HFFc6 (cell line): ENCODE measurements at regions not wholly inside any gene's neighbourhood (a gene's known extent, or its start where the extent isn't known, plus 50 kb on each side); places are given as distances from the start of the nearest gene placed in this dataset.

Experiments
- DNase-seq: peaks from one replicate; pipeline ENCODE4 v3.0.0-alpha.2; 2018
- H3K27ac Mint-ChIP-seq: 2 replicates; pipeline ENCODE4 v1.8.0; 2020; ENCODE audit warnings: mild to moderate bottlenecking, mixed read lengths
- H3K27me3 Mint-ChIP-seq: 2 replicates; pipeline ENCODE4 v1.8.0; 2021; ENCODE audit warnings: mild to moderate bottlenecking, moderate library complexity, mixed read lengths; ENCODE audit not compliant: insufficient read depth
- H3K36me3 Mint-ChIP-seq: 2 replicates; pipeline ENCODE4 v1.8.0; 2021; ENCODE audit warnings: low read depth, mixed read lengths
- H3K4me1 Mint-ChIP-seq: 2 replicates; pipeline ENCODE4 v1.8.0; 2020; ENCODE audit warnings: low read depth, mixed read lengths
- H3K4me3 Mint-ChIP-seq: 2 replicates; pipeline ENCODE4 v1.8.0; 2020; ENCODE audit warnings: mild to moderate bottlenecking, moderate library complexity, mixed read lengths
- H3K9me3 Mint-ChIP-seq: 2 replicates; pipeline ENCODE4 v1.8.0; 2020; ENCODE audit warnings: mild to moderate bottlenecking, mixed read lengths
- TF ChIP-seq, protein P1 (sequence below): fragments of 200-600 bp; sonication (generic); IDR thresholded peaks from 2 replicates; pipeline ENCODE4 v1.5.0; 2021; ENCODE audit warnings: antibody characterized with exemption, mild to moderate bottlenecking

DNA sequence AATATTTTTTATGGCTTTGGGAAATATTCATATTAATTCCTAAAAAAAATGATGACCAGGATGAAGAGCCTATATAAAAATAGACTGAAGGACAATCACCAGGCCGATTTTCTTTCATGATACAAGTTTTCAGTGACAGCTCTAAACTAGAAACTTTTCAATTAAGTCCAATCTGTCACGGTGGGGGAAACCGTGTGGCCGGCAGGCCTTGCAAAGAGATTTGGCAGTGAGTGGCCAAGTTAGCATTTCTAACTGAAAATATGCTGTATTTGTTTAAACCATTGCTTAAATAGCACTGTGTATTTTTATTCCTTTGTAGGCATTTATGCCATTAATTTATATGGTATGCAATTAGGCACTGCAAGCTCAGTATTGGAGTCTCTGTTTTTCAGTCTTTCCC is 294.5 kb upstream of the NRIP1 start:
- no peak overlapping the region for H3K4me3 Mint-ChIP-seq
- no peaks in the 10 kb centered on the region for H3K36me3 Mint-ChIP-seq
- no peaks in the 10 kb centered on the region; the same call in 1 of the 2 replicates for H3K9me3 Mint-ChIP-seq
- no peak overlapping the region for H3K27ac Mint-ChIP-seq
- no peaks in the 10 kb centered on the region; the same call in none of the 2 replicates for H3K27me3 Mint-ChIP-seq
- TF ChIP-seq, protein P1, sequence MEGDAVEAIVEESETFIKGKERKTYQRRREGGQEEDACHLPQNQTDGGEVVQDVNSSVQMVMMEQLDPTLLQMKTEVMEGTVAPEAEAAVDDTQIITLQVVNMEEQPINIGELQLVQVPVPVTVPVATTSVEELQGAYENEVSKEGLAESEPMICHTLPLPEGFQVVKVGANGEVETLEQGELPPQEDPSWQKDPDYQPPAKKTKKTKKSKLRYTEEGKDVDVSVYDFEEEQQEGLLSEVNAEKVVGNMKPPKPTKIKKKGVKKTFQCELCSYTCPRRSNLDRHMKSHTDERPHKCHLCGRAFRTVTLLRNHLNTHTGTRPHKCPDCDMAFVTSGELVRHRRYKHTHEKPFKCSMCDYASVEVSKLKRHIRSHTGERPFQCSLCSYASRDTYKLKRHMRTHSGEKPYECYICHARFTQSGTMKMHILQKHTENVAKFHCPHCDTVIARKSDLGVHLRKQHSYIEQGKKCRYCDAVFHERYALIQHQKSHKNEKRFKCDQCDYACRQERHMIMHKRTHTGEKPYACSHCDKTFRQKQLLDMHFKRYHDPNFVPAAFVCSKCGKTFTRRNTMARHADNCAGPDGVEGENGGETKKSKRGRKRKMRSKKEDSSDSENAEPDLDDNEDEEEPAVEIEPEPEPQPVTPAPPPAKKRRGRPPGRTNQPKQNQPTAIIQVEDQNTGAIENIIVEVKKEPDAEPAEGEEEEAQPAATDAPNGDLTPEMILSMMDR = no peak
- DNase-seq = no peak
- no peaks in the 10 kb centered on the region for H3K4me1 Mint-ChIP-seq

DNA sequence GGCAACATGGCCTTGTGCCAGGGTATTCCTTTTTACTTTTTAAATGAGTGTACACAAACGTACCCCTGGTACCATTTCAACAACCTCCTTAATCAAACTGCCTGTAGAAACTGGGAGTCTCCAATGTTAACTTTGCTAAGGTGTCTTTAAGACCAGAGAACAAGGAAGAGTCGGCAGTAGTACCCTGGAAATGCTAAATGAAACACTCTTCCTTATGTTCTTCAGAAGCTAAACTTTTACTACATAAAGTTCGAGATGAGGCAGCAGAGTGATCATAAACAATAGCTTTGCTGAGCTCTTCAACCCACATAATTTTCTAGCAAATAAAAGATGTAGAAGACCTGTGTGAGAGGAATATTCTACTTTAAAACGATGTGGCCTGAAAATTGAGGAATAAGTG is 297.7 kb upstream of the NRIP1 start:
- Mint-ChIP-seq H3K9me3 (peaks cover 4% of the 10 kb centered on the region), H3K27ac (no peak overlapping the region), H3K4me1 (no peaks in the 10 kb centered on the region), H3K27me3 (no peaks in the 10 kb centered on the region; the same call in none of the 2 replicates), H3K36me3 (no peaks in the 10 kb centered on the region), H3K4me3 (no peak overlapping the region)
- DNase-seq = no peak
- TF ChIP-seq, protein P1 = no peak

DNA sequence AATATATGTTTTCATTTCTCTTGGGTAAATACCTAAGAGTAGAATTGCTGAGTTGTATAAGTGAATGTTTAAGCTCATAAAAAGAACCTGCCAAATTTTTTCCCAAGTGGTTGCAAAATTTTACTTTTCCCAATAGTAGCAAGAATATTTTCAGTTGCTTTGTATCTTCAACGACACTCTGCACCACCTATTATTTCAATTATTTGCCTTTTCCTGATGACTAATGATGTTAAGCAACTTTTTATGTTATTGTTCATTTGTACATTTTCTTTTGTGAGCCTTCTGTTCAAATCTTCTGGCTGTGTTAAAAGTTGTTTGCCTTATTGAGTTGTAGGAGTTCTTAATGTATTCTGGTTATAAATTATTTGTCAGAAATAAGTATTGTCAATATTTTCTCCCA is 299.1 kb upstream of the NRIP1 start:
- H3K36me3 Mint-ChIP-seq = no peaks in the 10 kb centered on the region
- DNase-seq = no peak
- H3K27ac Mint-ChIP-seq = no peak overlapping the region
- TF ChIP-seq, protein P1 = no peak
- no peaks in the 10 kb centered on the region for H3K4me1 Mint-ChIP-seq
- H3K27me3 Mint-ChIP-seq = no peaks in the 10 kb centered on the region; the same call in none of the 2 replicates
- H3K9me3 Mint-ChIP-seq = peaks cover 4% of the 10 kb centered on the region
- no peak overlapping the region for H3K4me3 Mint-ChIP-seq

DNA sequence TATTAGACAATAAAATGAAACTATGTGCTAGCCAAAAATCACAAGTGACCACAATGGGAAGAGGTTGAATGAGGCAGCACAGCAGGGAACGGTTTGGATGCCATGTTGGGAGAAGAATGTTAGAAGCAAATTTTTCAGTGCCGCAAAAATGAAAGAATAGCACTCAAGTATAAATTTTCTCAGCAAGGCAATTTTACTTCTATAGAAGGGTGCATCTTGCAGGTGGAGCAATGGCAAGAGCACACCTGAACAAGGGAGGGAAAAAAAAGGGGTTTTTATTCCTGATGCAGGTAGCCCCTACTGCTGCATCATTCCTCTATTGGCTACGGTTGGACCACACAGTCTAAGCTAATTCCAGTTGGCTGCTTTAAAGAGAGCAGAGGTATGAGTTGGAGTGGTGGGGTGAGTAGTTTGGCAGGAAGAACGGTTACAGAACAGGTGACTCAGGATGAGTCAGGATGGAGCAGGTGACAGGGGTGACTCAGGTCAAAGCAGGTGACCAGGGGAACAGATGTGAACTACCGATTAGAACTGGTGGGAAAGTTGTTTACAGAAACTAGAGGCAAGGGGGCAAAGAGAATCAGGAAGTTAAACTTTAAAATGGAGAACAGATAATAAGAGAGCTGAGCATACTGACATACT is 301.1 kb upstream of the NRIP1 start:
- no peaks in the 10 kb centered on the region for H3K4me1 Mint-ChIP-seq
- H3K9me3 Mint-ChIP-seq = peaks cover 4% of the 10 kb centered on the region
- TF ChIP-seq, protein P1 = no peak
- DNase-seq = no peak
- H3K27me3 Mint-ChIP-seq = no peaks in the 10 kb centered on the region; the same call in 1 of the 2 replicates
- H3K27ac Mint-ChIP-seq = no peak overlapping the region
- H3K36me3 Mint-ChIP-seq = no peaks in the 10 kb centered on the region
- H3K4me3 Mint-ChIP-seq = no peak overlapping the region

DNA sequence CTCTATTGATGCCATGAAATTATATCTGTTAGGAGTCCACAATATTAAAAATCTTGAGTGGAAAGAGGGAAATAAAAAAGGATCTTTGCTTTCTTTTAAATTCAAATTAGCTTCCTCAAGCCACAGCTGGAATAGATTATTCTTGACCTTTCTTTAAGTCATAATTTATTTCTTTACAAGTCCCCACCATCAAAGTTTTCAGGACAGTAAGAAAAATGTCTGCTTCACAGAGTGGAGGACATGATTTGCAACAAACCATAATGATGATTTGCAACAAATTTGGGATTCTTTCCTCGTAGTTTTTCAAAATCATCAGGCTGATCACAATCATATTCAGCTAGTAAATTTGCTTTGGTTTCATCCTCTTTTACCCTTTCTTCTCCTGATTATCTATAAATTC is 301.8 kb upstream of the NRIP1 start:
- Mint-ChIP-seq H3K9me3 (peaks cover 4% of the 10 kb centered on the region), H3K4me3 (no peak overlapping the region), H3K36me3 (no peaks in the 10 kb centered on the region), H3K27me3 (no peaks in the 10 kb centered on the region; the same call in 1 of the 2 replicates), H3K27ac (no peak overlapping the region), H3K4me1 (no peaks in the 10 kb centered on the region)
- TF ChIP-seq, protein P1 = no peak
- no peak for DNase-seq
